ENCODE measurements at regions not wholly inside any gene's neighbourhood (a gene's known extent, or its start where the extent isn't known, plus 50 kb on each side); places are given as distances from the start of the nearest gene placed in this dataset.

GRCh38 chr5:73284985-73285384 is 112.0 kb downstream of the TMEM174 start:
- DNase-seq = no peak

GRCh38 chr5:73284220-73284795 is 111.3 kb downstream of the TMEM174 start:
- no peak for DNase-seq

GRCh38 chr5:73282923-73283322 is 109.9 kb downstream of the TMEM174 start:
- no peak for DNase-seq

- no peak for DNase-seq
Observed at GRCh38 chr5:73282383-73282782, 109.4 kb downstream of the TMEM174 start.

DNA sequence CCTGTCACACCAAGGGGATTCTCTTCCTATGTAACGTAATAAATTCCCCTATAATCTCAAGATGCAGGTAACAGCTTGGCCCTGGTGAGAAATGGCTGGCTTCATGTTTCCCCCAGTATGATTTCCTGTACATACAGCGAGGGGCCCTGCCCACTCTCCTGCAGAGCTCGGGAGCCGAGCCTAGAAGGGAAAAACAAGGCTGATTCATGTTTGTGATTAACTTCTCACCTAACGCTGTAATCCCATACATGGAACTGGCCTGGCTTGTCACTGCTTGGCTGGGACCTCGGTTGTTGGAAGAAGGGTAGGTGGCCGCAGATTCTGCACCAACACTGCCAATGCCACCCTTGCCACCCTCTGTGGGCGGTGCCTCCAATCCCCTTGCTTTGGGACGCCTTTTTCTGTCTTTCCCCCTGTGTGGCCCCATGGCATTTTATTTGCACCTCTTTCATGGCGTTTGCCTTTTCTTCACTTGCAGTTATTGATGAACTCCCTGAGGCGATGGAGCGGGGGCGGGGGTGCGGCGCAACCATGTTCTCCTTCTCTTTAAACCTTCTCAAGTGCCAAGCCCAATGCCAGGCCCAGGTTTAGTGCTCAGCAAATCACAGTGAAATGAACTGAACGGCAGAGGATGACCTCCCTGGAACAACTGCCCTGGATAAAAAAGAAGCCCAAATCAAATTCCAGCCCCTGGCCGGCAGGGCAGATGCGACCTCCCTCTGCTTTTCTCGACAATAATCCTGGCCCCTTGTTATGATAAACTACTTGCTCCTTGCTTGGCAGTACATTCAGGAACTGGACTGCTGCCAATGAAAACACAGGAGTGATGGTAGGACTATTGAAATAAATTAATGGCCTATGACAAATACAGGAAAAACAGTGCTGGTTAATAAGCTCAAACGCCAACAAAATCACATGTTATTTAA is 108.1 kb downstream of the TMEM174 start:
- no peak for DNase-seq

GRCh38 chr5:73280386-73280785 is 107.4 kb downstream of the TMEM174 start:
- no peak for DNase-seq

DNA sequence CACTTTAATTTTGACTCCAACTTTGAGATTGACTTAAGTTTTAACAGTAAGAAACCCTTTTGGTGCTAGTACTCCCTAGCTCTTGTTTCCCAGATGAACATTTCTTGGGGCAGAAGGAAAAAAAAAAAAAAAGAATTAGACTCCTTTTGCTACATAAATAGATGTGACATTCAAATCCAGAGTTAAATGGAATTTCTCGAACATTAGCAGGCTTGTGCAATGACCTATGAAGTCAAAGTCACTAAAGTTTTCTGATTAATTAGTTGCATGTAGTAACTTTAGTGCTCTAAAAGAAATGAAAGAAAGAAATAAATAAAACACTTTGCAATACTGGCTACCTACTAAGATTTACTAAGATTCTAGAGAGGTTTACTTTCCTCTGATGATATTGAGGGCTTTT is 106.8 kb downstream of the TMEM174 start:
- DNase-seq = no peak

DNA sequence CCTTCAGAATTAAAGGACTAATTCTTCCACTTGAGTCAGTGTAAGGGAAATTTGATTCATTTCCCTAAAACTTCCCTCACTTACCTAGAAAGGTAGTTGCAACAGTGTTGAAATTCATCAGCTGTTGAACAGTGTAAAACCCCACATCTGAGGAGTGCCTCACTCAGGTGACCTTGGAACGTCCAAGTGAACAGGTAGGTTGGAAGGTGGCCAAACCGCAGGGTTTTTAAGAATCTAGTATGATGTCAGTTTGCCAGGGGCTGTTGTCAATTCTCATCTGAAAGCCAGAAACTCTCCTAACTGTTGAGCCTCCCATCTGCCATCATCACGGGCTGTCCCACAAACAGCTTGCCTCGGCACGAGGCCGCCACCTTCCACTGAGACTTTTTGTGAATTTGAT is 105.7 kb downstream of the TMEM174 start:
- DNase-seq = no peak

DNA sequence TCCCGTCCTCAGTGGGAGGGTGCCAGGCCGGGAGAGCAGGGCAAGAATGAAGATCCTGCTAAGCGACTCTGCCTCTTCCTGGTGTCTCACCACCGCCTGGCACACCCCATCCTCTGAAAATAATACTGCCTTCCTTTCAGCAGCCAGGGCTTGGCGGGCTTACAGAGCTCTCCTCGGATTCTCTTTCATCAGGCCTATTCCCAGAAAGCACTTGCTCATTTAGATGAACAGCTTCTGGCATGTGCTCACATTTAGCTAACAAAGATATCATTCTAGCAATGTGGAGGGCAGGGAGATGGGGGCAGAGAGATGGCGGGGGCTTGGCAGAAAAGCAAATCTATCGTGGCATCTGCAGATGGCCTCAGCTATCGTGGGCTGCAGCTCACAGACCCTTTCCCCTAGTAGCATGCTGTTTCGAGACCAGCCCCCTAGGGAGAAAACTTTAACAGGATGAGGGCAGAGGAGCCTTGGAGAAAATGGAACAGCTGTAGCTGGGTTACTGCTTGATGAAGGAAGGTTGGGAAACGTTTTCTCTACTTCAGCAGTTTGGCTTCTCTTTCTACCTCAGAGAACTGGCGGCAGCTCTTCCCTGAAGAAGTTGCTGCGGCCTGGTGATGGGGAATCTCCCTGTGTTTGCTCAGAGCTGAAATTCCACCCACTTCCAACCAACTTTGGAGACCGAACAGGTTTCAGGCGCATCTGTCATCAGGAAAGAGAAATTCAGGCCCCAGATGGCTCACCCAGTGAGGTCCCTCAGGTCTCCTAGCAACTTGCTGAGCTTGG is 102.1 kb downstream of the TMEM174 start:
- no peak for DNase-seq

DNA sequence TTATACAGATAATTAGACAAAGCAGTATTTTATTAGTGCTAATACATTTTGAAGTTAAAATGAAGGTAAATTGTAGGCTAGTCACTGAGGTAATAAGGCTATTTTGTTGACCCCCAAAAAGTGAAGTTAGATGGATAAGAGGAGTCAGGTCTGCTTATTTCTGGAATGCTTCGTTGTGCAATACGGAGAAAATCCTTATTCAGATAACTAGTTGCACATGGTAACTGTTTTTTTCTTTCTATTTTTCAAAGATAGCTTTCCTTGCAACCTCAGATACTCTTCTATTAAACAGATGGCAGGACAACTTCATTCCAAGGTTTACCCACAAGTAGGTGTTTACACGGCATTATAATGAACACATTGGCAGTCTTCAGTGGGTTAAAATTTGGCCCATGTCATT is 101.1 kb downstream of the TMEM174 start:
- DNase-seq = no peak

DNA sequence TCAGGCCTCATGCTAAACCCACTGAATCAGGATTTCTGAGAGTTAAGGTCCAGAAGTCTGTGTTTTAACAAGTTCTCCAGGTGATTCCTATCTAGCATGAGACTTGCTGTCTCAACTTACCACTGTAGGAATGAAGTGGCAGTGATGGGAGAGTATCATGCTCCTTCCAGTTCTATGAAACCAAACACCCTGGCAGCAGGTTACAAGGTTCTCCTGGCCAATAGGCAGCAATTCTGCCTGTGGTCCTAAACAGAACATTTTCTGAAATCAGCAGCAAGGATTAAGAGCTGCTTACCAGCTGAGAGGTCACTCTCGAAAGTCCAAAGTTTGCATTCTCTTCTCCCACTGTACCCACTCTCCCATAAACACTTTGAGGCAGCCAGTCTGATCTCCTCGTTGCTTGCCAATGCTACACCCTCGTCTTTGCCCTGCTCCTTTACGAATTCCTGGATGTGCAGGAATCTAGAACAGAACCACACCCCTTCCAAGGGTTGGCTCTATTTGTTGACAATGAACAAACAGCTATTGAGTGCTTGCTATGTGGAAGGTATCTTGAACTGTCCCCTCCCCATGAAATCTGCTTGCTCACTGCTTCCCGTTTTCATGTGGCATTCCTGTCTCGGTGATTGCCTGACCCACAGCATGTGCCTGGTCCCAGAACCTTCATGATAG is 100.5 kb downstream of the TMEM174 start:
- DNase-seq = no peak

GRCh38 chr5:73272351-73272750 is 99.4 kb downstream of the TMEM174 start:
- DNase-seq = no peak

- DNase-seq = no peak
Observed at GRCh38 chr5:73268826-73269225, 95.8 kb downstream of the TMEM174 start.

- DNase-seq = no peak
Observed at GRCh38 chr5:73267766-73268435, 94.9 kb downstream of the TMEM174 start.

DNA sequence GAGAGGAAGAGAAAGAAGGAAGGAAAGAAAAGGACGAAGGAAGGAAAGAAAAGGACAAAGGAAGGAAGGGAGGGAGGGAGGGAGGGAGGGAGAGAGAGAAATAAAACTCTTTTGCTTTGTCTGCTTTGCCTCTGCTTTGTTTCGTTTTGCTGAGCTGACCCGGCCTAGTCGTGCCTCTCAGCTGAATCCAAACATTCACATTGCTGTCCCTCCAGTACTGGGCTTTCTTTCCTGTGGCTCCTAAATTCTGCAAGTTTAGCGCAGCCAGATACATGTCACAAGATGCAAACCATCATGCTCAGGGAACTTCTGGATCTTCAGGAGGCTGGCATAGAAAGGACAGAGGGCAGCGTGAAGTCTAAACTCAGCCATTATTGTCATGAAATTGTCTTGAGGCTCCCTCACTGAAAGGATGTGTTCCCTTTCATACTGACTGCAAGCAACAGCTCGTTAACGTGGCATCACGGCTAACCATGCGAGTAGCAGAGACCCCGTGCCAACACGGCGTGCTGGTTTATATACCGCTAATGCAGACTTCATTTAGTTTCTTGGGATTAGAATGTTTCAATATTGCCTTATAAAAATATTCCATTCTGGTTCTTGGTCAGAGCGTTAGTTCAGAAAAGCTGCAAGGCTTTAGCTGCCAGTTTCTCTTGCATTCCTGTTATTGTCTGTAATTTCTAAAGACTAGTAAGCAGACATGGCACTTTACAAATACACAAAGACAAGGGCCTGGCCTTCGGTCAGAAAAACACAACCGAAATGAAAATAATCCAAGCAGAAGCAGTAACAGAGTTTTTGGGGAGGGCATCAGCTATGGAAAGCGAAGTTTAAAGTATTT is 94.2 kb downstream of the TMEM174 start:
- DNase-seq = no peak

- DNase-seq = no peak
Observed at GRCh38 chr5:73266176-73266738, 93.3 kb downstream of the TMEM174 start.

DNA sequence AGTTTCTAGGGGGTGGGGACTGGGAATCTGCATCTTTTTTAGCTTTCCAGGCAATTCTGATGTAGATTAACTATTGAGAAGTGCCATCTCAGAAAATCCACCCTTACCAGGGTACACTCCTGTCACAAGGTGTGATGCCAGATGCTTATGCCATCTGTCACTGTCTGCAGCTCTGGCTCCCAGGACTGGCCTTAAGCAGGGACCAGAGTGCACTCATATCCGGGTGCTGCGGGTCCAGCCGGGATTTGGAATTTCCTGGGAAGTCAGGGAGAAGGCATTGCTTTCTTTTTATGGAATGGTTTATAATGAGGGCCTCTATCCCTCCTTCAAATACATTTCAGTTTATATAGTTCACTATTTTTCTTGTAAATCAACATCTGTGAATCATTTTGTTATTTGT is 92.6 kb downstream of the TMEM174 start:
- no peak for DNase-seq

DNA sequence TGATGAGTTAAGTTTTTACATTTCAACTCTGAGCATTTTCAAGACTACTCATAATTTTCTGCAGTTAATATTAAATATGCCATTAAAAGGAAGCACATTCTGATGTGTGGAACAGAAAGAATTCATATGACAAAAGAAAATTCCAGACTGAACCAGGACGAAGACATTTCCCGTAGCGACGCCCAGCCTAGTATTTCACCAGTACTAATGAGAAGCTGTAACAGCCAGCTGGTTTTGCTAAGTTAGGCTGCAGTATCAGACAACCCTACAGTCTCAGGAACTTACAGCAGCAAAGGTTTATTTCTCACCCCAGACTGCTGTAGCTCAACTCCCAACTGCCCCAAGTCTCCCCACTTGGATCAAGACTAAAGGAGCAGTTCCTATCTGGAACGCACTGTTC is 91.6 kb downstream of the TMEM174 start:
- no peak for DNase-seq

- no peak for DNase-seq
Observed at GRCh38 chr5:73263001-73263710, 90.2 kb downstream of the TMEM174 start.

- no peak for DNase-seq
Observed at GRCh38 chr5:73256862-73257261, 83.9 kb downstream of the TMEM174 start.

DNA sequence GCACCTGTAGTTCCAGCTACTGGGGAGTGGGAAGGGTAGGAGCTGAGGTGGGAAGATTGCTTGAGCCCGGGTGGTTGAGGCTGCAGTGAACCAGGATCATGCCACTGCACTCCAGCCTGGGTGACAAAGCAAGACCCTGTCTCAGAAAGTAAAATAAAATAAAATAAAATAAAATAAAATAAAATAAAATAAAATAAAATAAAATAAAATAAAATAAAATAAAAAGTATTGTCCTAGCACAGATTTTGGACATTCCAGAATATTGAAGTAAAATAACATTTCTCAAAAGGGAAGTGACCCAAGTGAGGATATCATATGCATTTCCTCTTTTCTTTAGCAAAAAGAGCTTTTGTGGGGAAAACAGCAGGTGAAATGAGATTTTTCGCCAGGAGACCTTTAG is 83.5 kb downstream of the TMEM174 start:
- DNase-seq = no peak
